Spinal cord (tissue), 9 donors: ENCODE measurements at regions not wholly inside any gene's neighbourhood (a gene's known extent, or its start where the extent isn't known, plus 50 kb on each side); places are given as distances from the start of the nearest gene placed in this dataset.

Experiments
- DNase-seq, 6 donors: peaks; one replicate each; pipeline versions ENCODE4 v3.0.0 to v3.0.0-alpha.2; 2013 to 2015; ENCODE audit warnings: low spot score in 6 of 6, low read depth in 4 of 6
- H3K27ac ChIP-seq: one replicate; pipeline ENCODE4 v1.5.1; 2013; ENCODE audit warnings: low read depth, low read length, control low read depth
- H3K27me3 ChIP-seq: one replicate; pipeline ENCODE4 v1.6.1; 2013; ENCODE audit warnings: low read length; ENCODE audit not compliant: control insufficient read depth, insufficient read depth
- H3K36me3 ChIP-seq: one replicate; pipeline ENCODE4 v1.6.1; 2013; ENCODE audit warnings: low read length; ENCODE audit not compliant: control insufficient read depth, insufficient read depth
- H3K4me1 ChIP-seq: one replicate; pipeline ENCODE4 v1.6.1; 2013; ENCODE audit warnings: low read length; ENCODE audit not compliant: control insufficient read depth, insufficient read depth
- H3K4me3 ChIP-seq: one replicate; pipeline ENCODE4 v1.5.1; 2013; ENCODE audit warnings: low read depth, low read length, control low read depth
- H3K9me3 ChIP-seq: one replicate; pipeline ENCODE4 v1.6.1; 2013; ENCODE audit warnings: low read length; ENCODE audit not compliant: control insufficient read depth, insufficient read depth
- WGBS: methylation state at CpG from one replicate; pipeline ENCODE4 v1.1.5; 2013; ENCODE audit warnings: missing lambda C conversion rate; ENCODE audit not compliant: insufficient coverage; 5-methylcytosine and 5-hydroxymethylcytosine counted together
- donor health status: healthy.

- no peak for DNase-seq
- Histone ChIP-seq H3K36me3 (no peaks in the 10 kb centered on the region), H3K4me1 (no peaks in the 10 kb centered on the region), H3K27ac (no peak overlapping the region), H3K27me3 (no peaks in the 10 kb centered on the region), H3K4me3 (no peak overlapping the region), H3K9me3 (peaks cover under 1% of the 10 kb centered on the region)
- WGBS: 96% methylated on average over 3 of the region's 4 CpGs
Measured at GRCh38 chr2:126748188-126748760, 92.3 kb downstream of the GYPC start.

GRCh38 chr2:126748929-126749518 lies 93.1 kb downstream of the GYPC start:
- 91% methylated on average over 7 of the region's 9 CpGs for WGBS
- no peak for DNase-seq
- H3K27ac ChIP-seq: no peak overlapping the region
- no peaks in the 10 kb centered on the region for H3K9me3 ChIP-seq
- H3K27me3 ChIP-seq: no peaks in the 10 kb centered on the region
- no peak overlapping the region for H3K4me3 ChIP-seq
- H3K4me1 ChIP-seq: no peaks in the 10 kb centered on the region
- no peaks in the 10 kb centered on the region for H3K36me3 ChIP-seq

GRCh38 chr2:126749537-126749936 lies 93.6 kb downstream of the GYPC start:
- H3K27ac ChIP-seq: no peak overlapping the region
- no peaks in the 10 kb centered on the region for H3K4me1 ChIP-seq
- no peaks in the 10 kb centered on the region for H3K9me3 ChIP-seq
- DNase-seq: no peak
- H3K27me3 ChIP-seq: no peaks in the 10 kb centered on the region
- no peak overlapping the region for H3K4me3 ChIP-seq
- no peaks in the 10 kb centered on the region for H3K36me3 ChIP-seq
- WGBS: 80% methylated on average over 1 of the region's 1 CpG

- Histone ChIP-seq H3K27ac (no peak overlapping the region), H3K9me3 (no peaks in the 10 kb centered on the region), H3K36me3 (no peaks in the 10 kb centered on the region), H3K27me3 (no peaks in the 10 kb centered on the region), H3K4me1 (no peaks in the 10 kb centered on the region), H3K4me3 (no peak overlapping the region)
- WGBS: no CpG with 5 or more reads among the region's 4 CpGs
- DNase-seq: no peak
Measured at GRCh38 chr2:126750506-126750905, 94.5 kb downstream of the GYPC start.

- WGBS: 97% methylated on average over 3 of the region's 4 CpGs
Measured at GRCh38 chr2:126751477-126751876, 95.5 kb downstream of the GYPC start.

GRCh38 chr2:126752876-126753275 lies 96.9 kb downstream of the GYPC start:
- H3K4me1 ChIP-seq: no peaks in the 10 kb centered on the region
- DNase-seq: no peak
- 95% methylated on average over 4 of the region's 4 CpGs for WGBS
- H3K27ac ChIP-seq: no peak overlapping the region
- no peaks in the 10 kb centered on the region for H3K9me3 ChIP-seq
- H3K27me3 ChIP-seq: no peaks in the 10 kb centered on the region
- no peaks in the 10 kb centered on the region for H3K36me3 ChIP-seq
- no peak overlapping the region for H3K4me3 ChIP-seq

More at GRCh38 chr2:126751477-126751876, 95.5 kb downstream of the GYPC start:
- DNase-seq: no peak
- H3K4me1 ChIP-seq: no peaks in the 10 kb centered on the region
- H3K27me3 ChIP-seq: no peaks in the 10 kb centered on the region
- no peaks in the 10 kb centered on the region for H3K36me3 ChIP-seq
- H3K4me3 ChIP-seq: no peak overlapping the region
- H3K9me3 ChIP-seq: no peaks in the 10 kb centered on the region
- no peak overlapping the region for H3K27ac ChIP-seq

- H3K9me3 ChIP-seq: no peaks in the 10 kb centered on the region
- no peak overlapping the region for H3K4me3 ChIP-seq
- 93% methylated on average over 11 of the region's 11 CpGs for WGBS
- no peak overlapping the region for H3K27ac ChIP-seq
- DNase-seq: no peak
- H3K4me1 ChIP-seq: no peaks in the 10 kb centered on the region
- no peaks in the 10 kb centered on the region for H3K36me3 ChIP-seq
- no peaks in the 10 kb centered on the region for H3K27me3 ChIP-seq
Measured at GRCh38 chr2:126753501-126754212, 97.7 kb downstream of the GYPC start.

GRCh38 chr2:126754240-126755004 lies 98.5 kb downstream of the GYPC start:
- H3K27ac ChIP-seq: no peak overlapping the region
- H3K4me1 ChIP-seq: no peaks in the 10 kb centered on the region
- no peak overlapping the region for H3K4me3 ChIP-seq
- H3K9me3 ChIP-seq: no peaks in the 10 kb centered on the region
- DNase-seq: no peak
- H3K36me3 ChIP-seq: no peaks in the 10 kb centered on the region
- no peaks in the 10 kb centered on the region for H3K27me3 ChIP-seq
- 86% methylated on average over 4 of the region's 5 CpGs for WGBS

GRCh38 chr2:126756125-126756524 lies 100.2 kb downstream of the GYPC start:
- H3K27ac ChIP-seq: no peak overlapping the region
- DNase-seq: no peak
- H3K4me1 ChIP-seq: no peaks in the 10 kb centered on the region
- H3K9me3 ChIP-seq: no peaks in the 10 kb centered on the region
- H3K36me3 ChIP-seq: no peaks in the 10 kb centered on the region
- H3K27me3 ChIP-seq: no peaks in the 10 kb centered on the region
- no peak overlapping the region for H3K4me3 ChIP-seq
- WGBS: 90% methylated on average over 1 of the region's 1 CpG
